ENCODE measurements at regions not wholly inside any gene's neighbourhood (a gene's known extent, or its start where the extent isn't known, plus 50 kb on each side); places are given as distances from the start of the nearest gene placed in this dataset.
"Not testable (repeated sequence)": the region's sequence is repeated elsewhere in the genome, so short reads cannot be mapped to it uniquely, and the experiment has no call there.

DNA sequence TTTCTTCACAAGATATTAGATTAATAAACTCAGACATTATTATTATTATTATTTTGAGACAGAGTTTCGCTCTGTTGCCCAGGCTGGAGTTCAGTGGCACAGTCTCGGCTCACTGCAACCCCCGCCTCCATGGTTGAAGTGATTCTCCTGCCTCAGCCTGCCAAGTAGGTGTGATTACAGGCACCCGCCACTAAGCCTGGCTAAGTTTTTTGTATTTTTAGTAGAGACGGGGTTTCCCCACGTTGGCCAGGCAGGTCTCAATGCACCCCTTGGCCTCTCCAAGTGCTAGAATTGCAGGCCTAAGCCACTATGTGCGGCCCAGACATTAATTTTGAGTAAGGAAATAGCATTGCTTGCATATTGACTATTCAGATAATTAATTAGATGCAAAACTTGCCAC, 554.9 kb upstream of the LRFN5 start:
- no peak for ATAC-seq

DNA sequence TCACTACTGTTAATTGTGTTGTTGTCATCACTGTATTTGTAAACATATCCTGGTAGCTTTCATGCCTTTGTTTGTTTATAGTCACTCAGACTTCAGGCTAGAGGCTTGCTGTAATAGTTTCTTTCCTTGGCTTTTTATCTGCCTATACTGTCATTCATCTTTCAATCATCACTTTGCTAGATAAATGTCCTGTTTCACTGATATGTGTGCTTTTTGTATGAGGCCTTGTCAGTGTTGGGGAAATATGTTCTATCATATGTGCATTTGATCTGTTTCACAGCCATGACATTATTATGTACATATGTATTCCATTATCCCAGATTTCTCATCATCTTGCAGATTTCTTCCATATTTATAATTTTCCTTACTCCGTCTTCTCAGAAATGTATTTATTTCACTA, 558.9 kb upstream of the LRFN5 start:
- no peak for ATAC-seq

DNA sequence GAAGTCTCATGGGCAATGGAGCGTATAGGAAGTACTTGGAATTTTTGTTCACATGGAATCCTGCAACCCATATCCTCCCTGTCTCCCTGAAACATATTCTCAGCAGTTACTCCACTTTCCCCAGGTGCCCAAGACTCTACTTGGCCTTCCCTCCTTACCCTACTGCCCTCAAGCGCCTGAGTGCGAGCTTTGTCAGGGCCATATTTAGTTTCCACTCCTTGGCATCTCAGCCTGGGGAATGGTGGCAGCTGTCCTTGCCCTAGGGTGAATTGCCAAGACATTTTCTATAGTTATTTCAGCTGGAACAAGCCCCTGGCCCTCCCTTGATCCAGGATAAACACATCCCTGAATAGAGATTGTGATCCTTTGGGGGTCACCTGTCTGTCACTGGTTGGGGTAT, 569.3 kb upstream of the LRFN5 start:
- ATAC-seq: no peak

DNA sequence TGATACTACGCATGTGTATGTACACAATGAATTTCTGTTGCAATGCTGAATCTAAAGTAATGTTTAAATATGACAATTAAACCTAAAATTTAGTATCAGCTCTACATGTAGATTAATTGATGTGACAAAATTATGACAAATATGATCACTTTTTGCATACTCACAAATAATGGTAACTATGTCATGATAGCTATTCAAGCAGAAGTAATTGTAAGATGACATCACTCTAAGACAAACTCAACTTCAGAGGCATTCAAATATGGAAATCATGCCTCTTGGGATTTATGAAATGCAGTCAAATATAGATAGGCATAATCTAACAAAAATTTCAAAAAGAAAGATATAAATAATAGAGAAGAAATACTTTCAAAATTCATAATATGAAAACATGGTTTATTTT, 571.7 kb upstream of the LRFN5 start:
- no peak for ATAC-seq

DNA sequence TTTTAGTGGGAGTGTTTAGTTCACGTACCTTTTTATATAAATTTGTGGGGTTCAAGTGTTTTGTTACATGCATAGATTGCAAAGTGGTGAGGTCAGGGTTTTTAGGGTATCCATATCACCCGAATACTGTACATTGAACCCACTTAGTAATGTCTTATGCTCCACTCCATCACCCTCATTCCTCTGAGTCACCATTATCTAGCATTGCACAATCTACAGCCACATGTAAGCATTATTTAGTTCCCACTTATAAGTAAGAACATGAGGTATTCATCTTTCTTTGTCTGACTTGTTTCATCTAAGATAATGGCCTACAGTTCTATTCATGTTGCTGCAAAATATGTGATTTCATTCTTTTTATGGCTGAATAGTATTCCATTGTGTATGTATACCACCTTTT, 583.7 kb upstream of the LRFN5 start:
- no peak for ATAC-seq

DNA sequence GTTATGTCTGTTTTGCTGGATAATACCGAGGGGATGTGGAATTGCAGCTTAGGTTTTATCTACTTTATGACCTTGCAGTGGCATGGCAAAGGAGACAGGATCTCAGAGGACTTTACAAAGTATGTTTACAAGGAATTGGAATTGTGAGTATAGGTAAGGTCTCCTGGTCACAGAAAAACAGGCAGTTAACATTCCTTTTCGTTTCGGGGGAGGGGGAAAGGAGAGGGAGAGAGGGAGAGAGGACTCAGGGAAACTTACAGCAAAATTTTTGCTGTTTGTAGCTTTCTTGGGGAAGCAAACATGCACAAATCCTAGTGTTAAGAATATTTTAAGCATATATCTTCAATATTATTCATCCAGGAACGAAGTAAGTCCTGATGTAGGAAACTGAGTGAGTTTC, 590.5 kb upstream of the LRFN5 start:
- ATAC-seq: no peak

DNA sequence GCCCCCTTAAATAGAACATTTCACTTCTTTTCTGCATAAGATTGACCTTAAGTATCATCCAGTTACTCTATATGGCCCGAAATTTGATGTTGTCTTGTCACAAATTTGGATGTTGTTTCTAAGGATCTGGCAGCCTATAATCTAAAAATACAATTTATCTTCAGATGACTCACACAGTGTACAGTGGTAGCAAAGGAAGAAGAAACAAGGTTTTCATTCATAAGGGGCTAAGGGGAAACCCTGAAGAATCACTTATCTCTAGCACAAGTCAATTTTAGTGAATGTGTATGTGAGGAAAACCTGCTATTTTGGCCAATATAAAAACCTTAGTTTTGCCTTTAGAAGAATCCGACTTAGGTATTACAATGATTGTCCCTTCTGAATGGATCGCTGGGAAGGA, 606.3 kb upstream of the LRFN5 start:
- ATAC-seq: no peak

DNA sequence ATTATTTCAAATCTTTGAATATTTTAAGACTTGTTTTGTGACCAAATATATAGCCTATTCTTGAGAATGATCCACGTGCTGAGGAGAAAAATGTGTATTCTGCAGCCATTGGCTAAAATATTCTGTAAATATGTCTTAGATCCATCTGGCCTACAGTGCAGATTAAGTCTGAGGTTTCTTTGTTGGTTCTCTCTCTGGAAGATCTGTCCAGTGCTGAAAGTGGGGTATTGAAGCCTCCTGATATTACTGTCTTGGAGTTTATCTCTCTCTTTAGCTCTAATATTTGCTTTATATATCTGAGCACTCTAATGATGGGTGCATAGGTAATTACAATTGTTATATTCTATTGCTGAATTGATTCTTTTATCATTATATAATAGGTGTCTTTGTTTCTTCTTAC, 617.4 kb upstream of the LRFN5 start:
- no peak for ATAC-seq

DNA sequence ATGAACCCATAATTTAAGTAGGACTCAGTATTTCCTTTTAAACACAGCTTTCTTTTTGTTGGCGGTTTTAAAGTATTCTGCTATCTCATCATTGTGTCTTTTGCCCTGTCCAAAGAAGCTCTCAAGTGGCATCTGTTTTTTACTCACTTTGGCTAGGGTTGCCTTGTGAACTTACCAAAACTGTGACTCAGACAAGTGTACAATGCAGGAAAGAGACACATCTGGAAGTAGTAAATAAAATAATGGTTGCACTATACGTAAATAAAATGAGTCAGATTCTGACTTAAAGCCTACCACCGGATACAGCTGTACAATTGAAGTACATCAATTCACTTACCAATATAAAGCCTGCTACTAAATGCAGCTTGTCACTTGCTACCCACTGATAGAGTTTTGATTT, 619.2 kb upstream of the LRFN5 start:
- ATAC-seq: no peak

DNA sequence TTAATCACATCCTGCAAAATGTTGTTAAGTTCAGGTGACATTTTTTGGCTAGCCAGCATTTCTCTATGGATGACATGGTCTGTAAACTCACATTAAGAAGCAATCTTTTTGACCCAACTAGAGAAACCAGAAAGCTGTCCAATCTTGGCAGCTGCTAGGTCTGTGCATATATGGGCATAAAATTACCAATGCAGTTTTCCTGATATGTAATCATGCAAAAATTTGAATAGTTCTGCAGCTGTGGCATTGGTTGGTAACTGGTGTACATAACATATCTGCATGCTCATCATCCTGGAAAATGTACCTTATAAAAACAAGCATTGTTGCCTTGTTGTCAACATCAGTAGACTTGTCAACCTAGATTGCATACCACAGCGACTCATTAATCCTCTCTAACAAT, 620.0 kb upstream of the LRFN5 start:
- no peak for ATAC-seq

DNA sequence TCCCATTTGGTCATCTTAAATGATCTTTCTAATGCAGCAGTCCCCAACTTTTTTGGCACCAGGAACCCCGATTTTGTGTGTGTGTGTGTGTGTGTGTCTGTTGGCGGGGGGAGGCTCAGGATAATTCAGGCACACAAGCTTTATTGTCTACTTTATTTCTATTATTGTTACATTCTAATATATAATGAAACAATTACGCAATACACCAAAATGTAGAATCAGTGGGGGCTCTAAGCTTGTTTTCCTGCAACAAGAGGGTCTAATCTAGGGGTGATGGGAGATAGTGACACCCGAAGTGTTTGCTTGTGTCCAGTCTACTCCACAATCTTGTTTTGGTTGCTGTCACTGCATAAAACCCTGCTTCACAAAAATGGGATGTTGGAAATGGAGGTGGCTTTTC, 621.1 kb upstream of the LRFN5 start:
- ATAC-seq: no peak

DNA sequence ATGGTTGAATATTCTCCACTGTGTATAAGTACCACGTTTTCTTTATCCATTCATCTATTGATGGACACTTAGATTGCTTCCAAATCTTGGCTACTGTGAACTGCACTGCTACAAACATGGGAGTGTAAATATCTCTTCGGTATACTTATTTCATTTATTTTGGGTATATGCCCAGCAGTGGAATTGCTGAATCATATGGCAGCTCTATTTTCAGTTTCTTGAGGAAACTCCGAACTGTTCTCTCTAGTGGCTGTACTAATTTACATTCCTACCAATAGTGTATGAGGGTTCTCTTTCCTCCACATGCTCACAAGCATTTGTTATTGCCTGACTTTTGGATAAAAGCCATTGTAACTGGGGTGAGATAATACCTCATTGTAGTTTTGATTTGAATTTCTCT, 623.1 kb upstream of the LRFN5 start:
- ATAC-seq: no peak

DNA sequence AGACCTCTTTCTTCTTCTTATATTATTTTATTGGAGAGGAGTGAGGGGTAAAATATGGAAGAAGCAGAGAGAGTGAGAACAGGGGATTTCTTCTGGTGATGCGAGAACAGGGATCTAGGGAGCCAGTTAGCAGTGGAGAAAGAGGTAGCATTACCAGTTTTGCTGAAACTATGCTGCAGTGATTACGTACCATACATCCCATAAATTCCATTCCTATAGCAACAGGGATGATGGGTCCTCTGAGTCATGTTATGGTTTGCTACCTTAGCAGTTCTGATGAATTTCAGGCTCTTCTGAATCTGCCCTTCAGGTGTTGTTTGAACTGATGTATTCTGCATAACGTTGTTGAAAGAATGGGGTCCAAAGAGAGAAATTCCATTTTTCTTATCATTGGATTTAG, 625.4 kb upstream of the LRFN5 start:
- no peak for ATAC-seq

DNA sequence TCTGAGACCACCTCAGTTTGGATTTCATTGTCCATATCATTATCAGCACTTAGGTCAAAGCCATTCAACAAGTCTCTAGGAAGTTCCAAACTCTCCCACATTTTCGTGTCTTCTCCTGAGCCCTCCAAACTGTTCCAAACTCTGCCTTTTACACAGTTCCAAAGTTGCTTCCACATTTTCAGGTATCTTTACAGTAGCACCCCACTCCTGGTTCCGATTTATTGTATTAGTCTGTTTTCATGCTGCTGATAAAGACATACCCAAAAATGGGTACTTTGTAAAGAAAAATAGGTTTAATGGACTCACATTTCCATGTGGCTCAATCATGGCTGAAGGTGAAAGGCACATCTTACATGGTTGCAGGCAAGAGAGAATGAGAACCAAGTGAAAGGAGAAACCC, 646.4 kb upstream of the LRFN5 start:
- not testable (repeated sequence) for ATAC-seq

DNA sequence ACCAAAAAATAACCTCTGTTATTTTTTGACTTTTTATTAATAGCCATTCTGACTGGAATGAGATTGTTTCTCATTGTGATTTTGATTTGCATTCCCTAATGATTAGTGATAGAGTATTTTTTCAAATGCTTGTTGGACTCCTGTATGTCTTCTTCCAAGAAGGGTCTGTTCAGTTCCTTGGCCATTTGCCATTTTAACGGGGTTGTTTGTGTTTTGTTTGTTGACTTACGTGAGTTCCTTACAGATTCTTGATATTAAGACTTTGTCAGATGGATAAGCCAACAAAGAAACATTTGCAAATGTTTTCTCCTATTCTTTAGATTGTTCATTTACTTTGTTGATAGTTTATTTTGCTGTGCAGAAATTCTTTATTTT, 651.6 kb upstream of the LRFN5 start:
- ATAC-seq: no peak

DNA sequence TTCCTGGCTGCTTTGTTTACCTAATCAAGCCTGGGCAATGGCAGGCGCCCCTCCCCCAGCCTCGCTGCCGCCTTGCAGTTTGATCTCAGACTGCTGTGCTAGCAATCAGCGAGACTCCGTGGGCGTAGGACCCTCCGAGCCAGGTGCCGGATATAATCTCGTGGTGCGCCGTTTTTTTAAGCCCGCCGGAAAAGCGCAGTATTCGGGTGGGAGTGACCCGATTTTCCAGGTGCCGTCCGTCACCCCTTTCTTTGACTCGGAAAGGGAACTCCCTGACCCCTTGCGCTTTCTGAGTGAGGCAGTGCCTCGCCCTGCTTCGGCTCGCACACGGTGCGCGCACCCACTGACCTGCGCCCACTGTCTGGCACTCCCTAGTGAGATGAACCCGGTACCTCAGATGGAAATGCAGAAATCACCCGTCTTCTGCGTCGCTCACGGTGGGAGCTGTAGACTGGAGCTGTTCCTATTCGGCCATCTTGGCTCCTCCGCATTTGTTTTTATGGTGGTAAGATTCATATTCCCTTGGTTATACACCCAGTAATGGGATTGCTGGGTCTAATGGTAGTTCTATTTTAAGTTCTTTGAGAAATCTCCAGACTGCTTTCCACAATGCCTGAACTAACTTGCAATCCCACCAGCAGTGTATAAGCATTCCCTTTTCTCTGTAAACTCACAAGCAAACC, 652.1 kb upstream of the LRFN5 start:
- not testable (repeated sequence) for ATAC-seq

DNA sequence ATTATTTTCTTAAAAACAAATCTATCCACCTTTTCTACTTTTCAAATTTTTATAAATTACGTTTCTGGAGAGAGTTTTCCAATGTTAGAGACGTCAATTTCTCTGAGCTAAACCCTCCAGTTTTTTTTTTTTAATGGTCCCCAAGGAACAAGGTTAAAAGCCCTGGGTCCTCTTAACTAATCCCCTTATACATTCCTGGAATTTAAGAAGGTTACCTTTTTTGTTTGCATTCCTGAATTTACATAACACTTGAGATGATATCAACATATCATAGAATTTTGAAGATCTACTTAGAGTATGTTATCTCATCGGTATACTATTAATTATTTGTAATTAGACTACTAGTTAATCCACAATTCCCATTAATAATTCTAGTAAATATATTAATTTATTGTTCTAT, 662.2 kb upstream of the LRFN5 start:
- ATAC-seq: no peak

DNA sequence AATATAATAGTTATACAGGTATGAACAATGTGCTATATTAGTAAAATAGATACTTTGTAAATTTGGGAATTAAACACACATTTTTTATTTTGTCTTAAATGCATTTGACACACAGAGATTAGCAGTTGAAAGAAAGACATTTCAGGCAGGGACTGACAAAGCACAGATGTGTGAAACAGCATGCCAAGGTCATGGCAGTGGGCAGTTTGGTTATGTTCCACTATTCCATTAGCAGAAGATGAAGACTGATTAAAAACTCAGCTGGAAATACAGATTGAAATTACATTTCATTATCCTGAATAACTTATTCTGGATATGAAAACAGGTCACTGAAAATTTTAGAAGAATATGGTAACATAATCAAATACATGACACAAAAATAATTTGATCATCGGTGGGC, 669.8 kb upstream of the LRFN5 start:
- no peak for ATAC-seq

DNA sequence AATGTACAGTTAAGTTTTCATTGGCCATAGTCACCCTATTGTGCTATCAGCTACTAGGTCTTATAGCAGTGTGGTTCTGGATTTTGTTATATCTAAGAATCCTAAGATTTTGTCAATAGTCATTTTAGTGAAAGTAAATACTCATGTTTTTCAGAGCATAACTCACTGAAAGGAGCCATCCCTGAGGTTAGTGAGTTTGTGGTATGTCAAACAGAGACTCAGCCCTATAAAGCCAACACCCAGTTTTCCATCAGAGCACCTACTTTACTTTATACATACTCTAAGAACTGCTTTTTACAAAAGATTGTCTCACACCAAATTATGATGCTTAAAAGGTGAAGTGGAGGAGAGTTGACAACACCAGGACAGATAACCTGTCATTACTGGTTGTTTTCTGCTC, 686.3 kb upstream of the LRFN5 start:
- no peak for ATAC-seq

DNA sequence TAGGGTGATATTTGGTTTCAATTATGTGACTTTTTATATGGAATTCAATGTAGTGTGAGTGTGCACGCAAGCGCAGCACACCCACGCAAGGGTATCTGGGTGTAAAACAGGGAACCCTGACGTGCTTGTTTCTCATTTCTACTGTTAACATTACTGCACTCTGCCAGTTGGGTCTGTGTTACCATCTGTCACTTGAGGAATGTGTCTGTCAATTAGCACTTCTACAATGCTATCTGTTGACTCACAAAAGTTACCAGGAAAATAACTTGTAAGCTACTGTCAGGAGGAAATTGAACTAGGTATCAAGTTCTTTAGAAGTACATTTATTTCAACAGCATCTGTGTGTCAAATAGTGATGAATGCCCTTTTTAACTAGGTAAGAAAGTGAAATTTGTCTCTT, 695.5 kb upstream of the LRFN5 start:
- ATAC-seq: no peak

DNA sequence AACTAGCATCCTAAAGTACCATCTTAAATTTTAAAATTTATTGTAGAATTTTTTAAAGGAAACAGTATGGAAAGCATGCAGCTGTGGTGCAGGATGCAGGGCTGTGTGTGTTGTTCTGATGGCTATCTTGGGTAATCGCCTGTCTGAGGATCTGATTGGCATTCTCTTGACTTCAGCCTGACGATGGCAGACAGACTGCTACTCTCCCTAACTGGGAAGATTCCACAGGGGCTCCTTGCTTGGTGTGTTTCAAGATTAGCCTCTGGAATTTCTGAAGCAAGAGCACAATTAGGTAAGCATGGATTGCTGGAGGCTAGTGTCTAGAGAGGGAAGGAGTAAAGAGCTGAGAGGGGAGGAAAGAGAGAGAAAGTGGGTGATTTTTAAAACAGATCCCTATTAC, 696.8 kb upstream of the LRFN5 start:
- ATAC-seq: no peak

DNA sequence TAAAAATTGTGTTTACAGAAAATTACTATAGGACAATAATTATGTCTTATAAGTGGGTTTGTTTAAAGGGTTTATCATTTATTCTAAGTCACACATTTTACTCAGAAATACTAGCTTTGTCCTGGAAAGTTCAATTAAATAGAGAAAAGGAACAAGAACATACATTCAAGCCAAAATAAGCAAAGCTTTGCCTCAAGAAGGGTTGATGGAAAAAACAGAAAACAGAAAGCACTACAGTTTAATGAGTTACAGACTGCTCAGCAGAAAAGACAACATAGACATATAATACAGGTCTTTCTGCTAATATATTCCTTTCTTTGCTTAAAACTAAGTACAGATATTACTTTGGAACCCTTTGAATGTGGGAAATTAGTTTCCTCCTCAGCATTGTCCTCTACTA, 703.0 kb upstream of the LRFN5 start:
- ATAC-seq: no peak

DNA sequence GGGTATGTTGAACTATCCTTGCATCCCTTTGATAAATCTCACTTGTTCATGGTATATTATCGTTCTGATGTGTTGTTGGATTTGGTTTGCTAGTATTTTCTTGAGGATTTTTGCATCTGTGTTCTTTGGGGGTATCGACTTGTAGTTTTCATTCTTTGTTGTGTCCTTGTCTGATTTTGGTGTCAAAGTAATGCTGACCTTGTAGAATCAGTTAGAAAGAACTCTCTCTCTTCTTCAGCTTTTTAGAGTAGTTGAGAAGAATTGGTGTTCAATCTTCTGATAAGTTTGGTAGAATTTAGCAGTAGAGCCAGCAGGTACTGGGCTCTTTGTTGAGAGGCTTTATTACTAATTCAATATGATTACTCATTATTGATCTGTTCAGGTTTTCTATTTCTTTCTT, 707.2 kb upstream of the LRFN5 start:
- no peak for ATAC-seq

DNA sequence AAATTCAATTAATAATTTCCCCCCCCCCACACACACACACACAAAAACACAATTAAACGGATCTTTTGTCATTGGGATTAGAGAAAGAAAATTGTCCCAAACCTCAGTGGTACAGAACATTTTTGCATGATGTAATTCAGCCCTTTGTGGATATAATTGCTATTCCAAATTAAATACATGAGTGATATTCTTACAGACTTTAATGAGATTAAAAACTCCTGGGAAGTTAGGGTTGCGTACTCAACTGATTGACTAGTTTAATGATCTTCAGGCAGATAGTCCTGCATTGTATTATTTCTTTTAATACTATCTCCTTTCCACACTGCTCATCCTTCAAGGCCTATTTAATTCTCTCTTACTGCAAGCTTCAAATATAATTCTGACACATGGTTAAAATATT, 711.8 kb upstream of the LRFN5 start:
- ATAC-seq: no peak

DNA sequence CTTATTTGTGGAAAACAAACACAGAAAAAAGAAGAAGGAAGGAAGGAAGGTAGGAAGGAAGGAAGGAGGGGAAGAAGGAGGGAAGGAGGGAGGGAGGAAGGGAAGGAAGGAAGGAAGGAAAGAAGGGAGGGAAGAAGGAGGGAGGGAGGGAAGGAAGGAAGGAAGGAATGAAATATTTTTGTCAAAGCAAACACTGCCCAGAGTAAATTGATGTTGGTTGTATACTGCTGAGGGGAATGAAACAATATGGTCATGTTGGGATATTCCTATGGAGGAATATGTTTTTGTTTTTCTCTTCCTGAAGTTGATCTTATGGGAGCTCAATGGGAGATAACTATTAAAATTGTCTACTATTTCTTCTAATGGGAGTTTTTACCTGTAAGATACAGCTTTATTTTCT, 717.5 kb upstream of the LRFN5 start:
- ATAC-seq: no peak

DNA sequence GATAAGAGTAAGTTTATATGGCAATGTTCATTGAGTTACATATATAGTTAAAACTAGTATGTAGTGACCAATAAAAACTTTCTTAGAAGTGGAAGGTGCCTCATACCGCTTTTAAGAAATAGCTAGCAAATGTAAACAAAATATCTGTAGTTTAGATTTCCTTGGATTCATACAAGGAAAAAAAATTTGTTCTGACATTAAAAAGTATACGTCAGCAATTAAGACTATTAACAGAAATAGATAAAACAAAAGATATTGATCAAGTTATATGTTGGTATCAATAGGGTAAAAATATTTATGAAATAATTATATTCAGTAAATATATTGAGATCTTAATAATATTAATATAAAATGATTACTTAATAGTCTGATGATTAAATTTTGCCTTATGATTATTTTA, 718.8 kb upstream of the LRFN5 start:
- no peak for ATAC-seq
